ENCODE measurements at regions not wholly inside any gene's neighbourhood (a gene's known extent, or its start where the extent isn't known, plus 50 kb on each side); places are given as distances from the start of the nearest gene placed in this dataset.

DNA sequence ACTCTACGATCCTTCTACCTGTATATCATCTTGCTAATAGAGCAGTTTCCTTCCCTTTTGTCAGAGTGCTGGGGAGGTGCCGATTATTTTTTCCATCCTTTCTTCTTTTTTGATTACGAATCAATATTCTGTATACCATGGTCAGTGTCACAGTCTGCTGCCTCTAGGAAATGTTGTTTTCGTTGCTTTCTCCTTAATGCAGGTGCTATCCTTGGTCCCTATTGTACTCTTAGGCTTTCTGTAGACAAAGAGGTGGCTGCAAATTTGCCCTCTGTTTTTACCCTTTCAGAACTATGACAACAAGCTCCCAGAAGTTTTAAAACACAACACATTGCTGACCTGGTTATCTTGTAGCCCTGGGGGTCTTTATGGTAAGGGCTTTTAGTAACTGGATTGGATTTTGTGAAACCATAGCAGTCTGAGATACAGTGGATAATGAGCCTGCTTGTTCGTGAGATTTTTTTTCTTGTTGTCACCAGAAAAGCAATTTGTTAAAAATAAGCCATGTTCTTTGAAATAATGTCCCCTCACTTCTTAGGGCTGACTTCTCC is 430.3 kb upstream of the TPM1 start:
- no peak for DNase-seq (ENCODE audit: low read depth)

DNA sequence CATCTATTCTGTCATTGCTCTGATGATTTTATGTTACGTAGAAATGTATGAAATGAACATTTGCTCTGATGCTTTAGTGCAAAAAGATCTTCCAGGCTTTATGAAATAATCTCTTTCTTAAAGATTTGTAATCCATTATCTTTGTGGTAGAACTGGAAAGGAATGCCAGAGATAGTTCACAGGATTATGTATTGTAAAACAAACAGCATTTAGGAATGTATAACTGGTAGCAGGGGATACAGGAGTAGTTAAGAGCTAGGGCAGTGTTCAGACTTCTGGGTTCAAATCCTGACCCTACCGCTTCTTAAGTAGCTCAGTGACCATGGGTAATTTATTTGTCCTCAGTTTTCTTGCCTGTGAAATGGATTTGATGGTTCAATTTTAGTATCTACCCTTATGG is 429.8 kb upstream of the TPM1 start:
- DNase-seq (ENCODE audit: low read depth), result no peak

DNA sequence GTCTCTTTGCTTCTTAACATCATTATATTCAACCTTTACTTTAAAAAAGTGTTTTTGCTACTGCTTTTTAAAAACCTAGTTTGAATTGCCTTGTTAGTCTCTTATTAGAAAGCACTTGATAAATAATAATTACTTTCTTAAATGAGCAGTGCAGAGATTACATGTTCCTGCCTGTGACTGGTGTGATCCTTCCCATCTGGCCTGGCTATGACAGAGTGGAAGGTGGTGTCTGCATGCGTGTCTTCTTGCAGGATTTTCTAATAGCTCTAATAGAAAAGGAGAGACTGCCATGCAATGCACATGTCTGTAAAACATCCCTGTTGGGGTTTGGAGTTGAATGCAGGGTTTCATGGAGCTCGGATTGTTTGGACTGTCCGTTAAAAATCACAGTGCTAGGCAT is 425.8 kb upstream of the TPM1 start:
- no peak for DNase-seq (ENCODE audit: low read depth)

DNA sequence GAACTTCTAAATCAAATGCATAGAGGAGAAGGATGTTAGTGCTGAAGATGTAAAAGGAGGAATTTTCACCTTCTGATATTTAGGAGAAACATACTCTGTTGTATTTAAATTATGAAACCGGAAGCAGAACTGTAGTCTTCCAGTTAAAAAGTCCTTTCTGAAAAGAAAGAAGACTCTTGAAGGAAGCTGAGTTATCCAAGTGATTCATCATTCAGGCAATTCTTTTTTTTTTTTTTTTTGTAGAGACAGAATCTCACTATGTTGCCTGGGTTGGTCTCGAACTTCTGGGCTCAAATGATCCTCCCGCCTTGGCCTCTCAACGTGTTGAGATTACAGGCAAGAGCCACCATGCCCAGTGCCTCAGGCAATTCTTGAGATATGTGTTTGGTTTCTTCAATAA is 424.8 kb upstream of the TPM1 start:
- DNase-seq (ENCODE audit: low read depth), result no peak

DNA sequence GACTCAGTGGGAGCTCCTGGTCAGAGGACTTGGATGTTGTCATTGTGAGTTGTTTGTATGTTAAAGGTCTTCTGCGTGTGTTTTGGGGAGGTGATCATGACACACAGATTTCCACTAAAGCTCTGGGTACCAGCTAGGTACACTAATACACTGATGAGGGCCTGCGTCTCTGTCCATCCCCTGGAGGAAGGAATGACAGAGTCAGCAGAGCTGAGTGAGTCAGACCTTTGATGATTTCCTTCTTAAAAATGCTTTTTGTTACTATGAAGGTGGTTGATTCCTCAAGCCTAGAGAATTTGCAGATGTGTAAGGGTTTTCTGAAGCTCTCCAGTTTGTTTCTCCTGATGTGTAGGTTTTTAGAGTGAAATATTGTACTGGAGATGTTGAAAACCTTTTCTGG is 424.1 kb upstream of the TPM1 start:
- no peak for DNase-seq (ENCODE audit: low read depth)

DNA sequence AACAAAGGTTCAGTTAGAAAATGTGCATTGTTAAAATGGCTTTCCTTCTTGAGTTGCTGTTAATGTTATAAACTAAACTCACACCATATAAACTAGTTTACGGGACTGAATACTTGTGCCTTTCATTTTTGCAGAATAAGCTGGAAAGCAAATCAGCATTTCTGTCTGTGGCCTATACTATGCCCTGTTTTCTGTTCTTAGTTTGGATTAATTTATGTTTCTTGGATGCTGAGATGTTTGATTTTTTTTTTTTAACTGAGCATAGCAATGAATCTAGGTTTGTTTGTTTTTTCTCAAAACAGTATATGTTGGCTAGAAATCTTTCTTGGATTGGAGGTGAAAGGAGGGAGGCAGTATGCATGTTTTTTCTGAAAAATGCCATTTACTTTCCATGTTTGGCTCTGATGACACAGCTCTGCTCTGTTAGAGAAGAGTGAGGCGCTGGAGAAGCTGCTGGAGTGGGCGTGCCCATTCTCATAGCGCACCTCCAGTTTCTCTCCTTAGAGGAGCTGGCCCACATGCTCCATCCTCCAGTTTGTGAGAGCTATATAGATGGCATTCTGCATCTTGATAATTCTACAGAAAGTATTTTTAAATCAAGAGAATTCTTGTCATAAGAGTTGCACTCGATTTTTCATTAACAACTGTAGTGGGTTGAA is 423.6 kb upstream of the TPM1 start:
- no peak for DNase-seq (ENCODE audit: low read depth)

DNA sequence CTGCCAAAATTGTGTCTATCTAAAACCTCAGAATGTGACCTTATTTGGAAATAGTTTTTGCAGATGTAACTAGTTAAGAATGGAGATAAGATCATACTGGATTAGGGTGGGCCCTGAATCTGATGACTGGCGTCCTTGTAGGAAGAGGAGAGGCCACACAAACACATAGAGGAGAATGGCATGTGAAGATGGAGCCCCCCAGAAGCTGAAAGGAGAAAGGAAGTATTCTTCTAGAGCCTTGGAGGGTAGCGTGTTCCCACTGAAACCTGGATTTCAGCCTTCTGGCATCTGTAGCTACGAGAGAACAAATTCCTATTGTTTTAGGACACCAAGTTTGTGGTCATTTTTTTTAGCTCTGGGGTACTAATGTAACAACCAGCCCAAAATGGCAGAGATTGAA is 423.0 kb upstream of the TPM1 start:
- no peak for DNase-seq (ENCODE audit: low read depth)

DNA sequence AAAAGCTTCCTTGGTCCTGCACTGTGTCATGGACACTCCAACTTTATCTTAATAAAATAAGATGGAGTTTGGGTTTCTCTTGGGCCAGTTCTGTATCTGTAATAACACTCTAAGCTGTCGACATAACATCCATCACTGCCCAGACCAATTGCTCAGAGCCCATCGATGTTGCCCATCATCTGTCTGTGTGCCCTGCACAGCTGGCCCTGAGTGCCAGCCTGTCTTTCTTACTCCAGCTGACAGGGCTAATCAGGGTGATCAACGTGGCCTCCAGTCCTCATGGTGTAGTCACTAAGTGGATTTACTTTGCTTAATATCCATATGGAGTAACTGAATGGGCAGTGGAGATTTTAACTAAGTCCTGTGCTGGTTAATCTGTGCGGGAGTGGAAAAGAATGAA is 419.8 kb upstream of the TPM1 start:
- DNase-seq (ENCODE audit: low read depth), result no peak

DNA sequence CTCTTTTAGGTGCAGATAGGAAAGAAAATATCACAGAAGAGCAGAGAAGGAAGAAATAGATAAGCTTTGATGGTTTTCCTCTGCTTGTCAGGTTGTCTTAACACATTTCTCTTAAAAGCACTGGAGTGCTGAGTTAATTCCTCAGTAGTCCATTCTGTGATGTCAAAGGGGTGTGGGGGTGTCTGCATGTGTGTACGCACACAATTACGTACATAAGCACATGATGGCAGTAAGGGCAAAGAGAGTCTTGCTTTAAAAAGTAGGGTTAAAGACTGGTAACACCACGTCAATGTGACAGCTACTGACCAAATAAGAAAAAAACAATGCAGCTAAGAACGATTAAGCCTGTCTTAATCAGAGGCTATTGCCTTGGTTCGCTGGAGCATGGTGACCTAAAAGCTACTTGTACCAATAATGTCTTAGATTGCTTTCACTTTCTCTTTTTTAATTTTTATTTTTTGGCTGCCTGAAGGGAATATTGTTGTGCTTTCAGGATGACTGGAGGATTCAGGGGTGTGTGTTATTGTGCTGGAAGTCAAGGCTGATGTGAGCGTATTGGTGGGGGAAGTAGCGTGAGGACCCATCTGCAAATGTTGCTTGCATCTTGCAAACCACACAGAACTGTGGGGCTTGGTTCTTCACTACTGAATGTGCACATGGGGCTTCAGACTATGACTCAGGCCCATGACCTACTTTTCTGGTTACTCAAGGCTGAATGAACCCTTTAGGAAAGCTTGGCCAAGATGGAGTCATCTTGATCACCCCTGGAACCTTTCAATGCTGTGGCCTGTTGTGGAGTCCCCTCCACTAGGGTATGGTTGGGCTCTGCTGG is 417.8 kb upstream of the TPM1 start:
- DNase-seq (ENCODE audit: low read depth), result no peak

DNA sequence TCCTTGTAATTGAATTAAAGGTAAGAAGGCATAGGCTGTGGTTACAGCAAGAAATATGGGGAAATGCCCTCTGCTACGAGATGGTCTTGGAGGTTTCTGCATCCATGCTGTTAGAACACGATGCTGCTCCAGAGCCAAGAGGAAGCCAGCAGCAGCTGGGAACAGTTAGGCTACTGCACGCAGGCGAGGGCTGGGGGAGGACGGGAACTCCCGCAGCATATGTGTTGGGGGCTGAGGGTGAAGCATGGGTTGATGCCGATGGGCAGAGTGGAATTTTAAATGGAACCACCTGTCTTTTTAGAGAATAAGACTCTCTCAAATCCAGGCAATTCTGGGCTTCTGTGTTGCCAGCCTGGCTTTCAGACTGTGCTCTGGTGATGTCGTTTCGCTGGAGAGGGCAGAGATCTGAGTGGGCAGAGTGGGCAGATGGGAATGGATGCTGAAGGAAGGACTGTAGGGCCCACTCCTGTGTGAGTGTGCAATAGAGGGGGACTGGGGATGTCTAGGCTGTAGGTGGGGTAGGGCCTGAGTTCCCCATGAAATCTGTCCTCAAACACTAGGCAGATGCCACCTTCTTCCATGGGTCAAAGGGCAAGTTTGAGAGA is 417.0 kb upstream of the TPM1 start:
- DNase-seq (ENCODE audit: low read depth), result no peak

DNA sequence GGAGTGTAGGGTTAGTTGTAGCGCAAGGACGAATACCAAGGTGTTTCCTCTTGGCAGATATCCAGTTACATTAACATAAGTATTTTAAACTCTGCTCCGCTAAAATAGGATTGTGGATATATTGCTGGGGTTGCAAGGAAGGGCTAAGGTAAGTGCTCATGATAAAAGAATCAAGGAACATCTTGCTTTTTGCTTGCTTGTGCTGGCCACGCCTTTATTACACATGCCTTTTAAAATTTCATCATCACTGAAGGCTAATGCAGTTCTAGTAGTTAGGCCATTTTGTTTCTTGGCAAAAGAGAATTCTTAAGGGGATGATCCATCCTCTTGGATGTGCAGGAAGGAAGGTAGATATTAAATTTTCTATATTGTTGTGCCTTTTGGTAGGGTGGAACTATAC is 415.6 kb upstream of the TPM1 start:
- DNase-seq (ENCODE audit: low read depth), result no peak

DNA sequence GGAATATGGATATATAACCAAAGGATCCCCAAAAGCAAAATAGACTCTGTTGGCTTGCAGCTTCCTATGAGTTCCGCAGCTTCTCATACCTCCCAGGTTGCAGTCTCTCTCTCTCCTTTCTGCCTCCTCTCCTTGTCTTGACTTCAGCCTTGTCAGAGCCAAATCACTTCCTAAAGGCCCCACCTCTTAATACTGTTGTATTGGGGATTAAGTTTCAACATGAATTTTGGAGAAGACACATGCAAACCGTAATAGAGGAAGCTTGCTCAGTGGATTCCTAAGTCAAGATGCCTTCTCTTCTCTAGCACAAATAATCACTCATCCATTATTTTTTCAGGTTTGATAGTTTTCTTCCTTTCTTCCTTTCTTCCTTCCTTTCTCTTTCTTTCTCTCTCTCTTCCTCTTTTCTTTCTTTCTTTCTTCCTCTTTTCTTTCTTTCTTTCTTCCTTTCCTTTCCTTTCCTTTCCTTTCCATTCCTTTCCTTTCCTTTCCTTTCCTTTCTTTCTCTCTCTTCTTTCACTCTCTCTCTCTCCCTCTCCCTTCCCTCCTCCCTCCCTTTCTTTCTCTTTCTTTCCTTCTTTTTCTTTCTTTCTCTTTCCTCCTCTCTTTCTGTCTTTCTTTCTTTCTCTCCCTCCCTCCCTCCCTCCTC is 411.3 kb upstream of the TPM1 start:
- DNase-seq (ENCODE audit: low read depth), result no peak

DNA sequence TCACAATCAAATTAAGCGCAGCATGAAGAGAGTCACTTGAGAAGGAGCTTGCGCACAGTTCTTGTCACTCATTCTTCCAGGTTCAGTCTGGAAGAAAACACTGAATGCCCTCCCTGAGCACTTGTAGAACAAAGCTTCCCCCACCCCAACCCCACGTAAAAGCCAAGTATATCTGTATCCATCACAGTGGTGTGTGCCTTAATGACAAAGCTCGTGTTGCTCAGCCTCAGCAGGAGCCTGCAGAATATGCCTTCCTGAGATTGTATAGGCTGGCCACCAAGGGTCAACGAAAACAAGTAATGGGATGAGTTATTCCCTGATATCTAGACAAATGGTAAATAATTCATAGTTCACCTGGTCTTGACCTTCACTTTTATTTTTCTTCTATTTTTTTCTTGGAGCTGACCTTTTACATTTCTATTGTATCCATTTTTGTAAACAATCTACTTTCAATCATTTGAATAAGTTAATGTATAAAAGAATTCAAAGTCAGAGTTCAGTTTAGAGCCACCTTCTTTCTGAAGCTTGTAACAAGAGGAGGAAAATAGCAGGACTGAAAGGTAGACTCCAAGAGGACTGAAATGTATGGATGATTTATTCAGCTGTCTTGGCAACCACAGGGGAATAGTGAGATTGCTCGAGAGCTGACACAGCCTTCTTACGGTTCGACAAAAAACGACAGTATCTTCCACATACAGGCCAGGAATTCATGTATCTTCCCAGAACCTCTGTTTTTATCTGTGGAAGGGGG is 405.5 kb upstream of the TPM1 start:
- no peak for DNase-seq (ENCODE audit: low read depth)

DNA sequence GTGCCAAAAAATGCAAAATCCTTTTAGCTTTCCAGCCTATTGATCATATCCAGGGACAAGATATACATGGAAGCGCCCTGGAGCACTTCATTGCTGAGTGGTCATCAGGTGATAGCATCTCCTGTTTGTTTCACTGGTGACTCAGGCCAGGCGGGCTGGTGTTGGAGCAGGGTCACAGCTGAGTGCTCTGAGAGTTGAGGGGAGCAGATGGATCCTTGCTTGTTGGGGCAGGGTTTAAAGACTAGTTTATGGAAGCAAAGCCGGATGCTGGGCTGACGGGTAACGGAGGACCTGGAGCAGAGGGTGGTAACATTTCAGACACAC is 405.0 kb upstream of the TPM1 start:
- DNase-seq (ENCODE audit: low read depth), result no peak

DNA sequence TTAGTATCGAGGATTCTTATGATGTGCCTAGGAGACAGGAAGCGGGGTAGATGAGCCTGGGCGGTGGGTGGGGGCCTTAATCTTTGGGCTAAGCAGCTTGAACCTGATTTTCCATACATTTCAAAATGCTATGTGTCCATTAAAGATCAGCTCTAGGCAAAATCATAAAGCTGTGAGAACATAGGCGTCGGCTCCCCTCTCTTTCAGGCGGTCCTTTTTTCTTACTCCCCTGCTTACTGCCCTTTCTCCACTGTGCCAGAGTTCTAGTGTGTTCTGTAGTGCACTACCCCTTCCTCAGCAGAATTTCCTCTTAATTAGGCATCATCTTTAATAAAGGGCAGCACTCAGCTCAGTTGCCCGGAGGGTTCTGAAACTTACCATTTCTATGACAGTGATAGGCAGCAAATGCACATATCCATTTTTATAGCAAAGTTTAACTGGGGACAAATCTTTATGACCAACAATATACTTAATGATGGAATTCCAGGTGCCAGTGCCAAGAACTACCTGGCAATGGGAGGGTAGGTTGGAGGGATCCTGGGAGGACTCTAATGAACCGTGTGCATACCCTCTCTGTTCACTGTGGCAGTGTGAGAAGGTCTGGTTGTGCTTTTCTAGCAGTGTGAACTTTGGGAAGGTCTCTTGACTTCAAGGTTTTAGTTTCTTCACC is 404.5 kb upstream of the TPM1 start:
- DNase-seq (ENCODE audit: low read depth), result no peak

DNA sequence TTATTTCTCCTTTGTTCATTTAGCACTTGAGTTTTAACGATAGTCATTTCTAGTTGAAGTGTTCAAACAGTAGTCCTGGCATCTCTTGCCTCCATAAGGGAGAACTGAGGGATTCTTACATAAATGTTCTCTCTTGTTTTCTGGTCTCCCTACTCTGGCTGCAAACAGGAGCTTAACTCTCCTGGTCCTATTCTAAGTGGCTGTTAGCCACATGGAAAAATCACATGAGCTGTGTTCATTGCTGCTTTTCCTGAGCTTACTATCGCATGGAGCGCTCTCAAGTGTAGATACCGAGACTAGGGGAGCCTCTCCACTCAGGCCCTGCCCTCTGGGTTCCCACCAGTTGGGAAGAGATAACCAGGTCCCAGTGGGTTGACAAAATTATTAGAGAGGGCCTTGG is 403.1 kb upstream of the TPM1 start:
- DNase-seq (ENCODE audit: low read depth), result no peak

DNA sequence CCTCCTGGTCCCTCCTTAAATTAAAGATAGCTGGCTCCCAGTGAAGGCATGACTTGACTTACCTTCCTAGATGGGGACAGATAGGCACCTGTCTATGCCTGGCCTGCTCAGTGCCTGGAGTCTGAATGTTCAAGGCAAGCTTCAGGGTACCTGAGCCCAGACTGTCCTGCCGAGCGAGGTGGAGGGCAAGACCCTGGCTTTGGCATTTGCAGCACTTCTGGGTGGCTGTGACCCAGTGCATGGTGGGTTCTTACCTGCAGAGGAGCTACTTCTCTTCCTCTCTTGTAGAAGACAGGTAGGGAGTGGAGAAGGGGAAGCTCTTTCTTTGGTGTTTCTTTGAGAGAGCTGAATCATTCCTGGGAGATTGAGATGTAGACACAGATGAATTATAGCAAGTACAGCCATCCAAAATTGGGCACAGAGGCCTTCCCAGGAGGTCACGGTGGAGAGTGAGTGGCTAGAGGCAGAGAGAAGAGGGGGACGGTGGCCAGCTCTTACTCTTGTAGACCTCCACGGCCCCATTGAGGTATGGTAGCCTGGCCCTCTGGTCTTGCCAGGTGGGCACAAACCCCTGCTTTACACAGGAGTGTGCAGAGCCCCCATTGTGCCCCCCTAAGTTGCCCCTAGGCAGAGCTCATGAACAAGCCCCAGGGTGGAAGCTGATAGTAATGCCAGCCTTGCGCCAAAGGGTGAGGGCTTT is 402.5 kb upstream of the TPM1 start:
- DNase-seq (ENCODE audit: low read depth), result no peak

DNA sequence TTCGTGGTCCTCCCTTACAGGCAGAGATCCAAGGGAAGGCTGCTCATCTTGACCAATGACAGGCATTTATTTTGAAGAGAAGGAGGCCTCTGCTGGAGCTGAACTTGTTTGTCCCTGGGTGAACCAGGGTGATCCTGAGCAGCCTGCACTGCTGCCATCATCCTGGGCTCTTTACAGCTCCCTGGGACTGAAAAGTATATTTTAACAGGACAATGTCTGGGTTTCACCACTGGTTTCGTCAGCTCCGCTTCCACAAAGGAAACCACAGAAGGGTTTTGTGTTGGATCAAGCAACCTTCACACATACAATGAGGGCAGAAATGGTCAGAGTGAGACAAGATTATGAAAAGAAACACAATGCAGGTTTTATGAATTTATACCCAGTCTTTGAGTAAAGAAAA is 400.7 kb upstream of the TPM1 start:
- DNase-seq (ENCODE audit: low read depth), result no peak

DNA sequence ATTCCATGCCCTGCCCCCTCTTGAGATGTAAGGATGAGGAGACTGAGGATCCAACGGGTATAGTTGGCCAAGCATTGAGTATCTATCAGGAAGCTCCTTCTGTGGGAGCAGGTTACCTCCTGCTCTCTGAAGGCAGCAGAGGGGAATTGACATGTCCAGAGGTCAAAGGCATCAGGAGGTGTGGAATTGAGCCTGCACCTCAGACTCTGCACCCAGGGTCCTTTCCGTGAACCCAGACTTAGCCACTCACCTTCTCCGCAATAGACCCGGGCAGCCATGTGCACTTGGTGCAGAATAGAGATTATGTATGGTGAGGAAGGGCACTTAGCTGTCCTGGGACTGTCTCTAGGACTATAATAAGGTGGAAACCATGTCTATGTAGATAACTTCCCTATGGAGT is 399.0 kb upstream of the TPM1 start:
- DNase-seq (ENCODE audit: low read depth), result no peak

DNA sequence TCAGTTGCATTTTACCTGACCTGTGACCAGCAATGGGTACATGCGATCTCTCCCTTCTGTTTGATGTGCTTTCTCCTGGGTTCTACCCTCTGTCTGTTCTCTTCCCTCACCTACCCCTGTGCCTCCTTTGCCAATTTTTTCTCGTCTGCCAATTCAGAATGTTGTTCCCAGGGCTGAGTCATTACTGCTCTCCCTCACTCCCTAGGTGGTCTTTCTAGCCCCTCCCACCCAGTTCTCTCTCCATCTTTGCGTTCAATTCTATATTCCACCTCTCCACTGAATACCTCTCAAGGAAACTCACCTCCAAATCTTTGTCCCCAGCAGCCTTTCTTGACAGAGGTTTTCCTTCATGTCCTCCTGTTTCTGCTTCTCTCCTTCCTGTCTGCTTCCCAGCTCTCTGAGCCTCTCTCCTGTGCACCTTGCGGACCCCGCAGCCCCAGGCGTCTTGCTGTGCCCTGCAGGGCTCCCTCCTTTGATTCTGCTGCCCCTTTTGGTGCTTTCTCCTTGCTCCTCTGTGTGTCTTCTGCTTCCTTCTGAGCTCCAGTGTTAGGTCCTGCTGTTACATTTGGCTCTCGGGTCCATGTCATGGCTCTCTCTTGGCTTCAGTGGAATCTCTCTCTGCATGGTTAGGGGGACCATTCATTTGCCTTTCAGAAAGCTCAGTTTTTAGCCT is 398.2 kb upstream of the TPM1 start:
- DNase-seq (ENCODE audit: low read depth), result no peak
